ENCODE measurements at regions not wholly inside any gene's neighbourhood (a gene's known extent, or its start where the extent isn't known, plus 50 kb on each side); places are given as distances from the start of the nearest gene placed in this dataset.

GRCh38 chr21:34289856-34290255, 74.0 kb upstream of the KCNE2 start:
- Histone ChIP-seq H3K9ac (ENCODE audit: low read length in 2 of 2) (no peak overlapping the region), H3K27me3 (ENCODE audit: control insufficient read depth in 1 of 2, insufficient read depth in 2 of 2, low read length in 2 of 2) (no peaks in the 10 kb centered on the region), H3K4me3 (ENCODE audit: low read length in 2 of 2) (no peak overlapping the region), H3K27ac (ENCODE audit: low read length) (no peak overlapping the region), H3K36me3 (ENCODE audit: control insufficient read depth in 2 of 2, insufficient read depth in 2 of 2, low read length in 2 of 2) (no peaks in the 10 kb centered on the region), H3K9me3 (ENCODE audit: control insufficient read depth in 2 of 2, low read length in 2 of 2) (peaks cover 0 to 3% of the 10 kb centered on the region in 2 donors), H3K4me1 (ENCODE audit: control insufficient read depth, insufficient read depth, low read length) (no peaks in the 10 kb centered on the region)

- Histone ChIP-seq H3K27me3 (ENCODE audit: control insufficient read depth in 1 of 2, insufficient read depth in 2 of 2, low read length in 2 of 2) (no peaks in the 10 kb centered on the region), H3K4me3 (ENCODE audit: low read length in 2 of 2) (no peak overlapping the region), H3K27ac (ENCODE audit: low read length) (no peak overlapping the region), H3K9me3 (ENCODE audit: control insufficient read depth in 2 of 2, low read length in 2 of 2) (peaks cover 0 to 6% of the 10 kb centered on the region in 2 donors), H3K4me1 (ENCODE audit: control insufficient read depth, insufficient read depth, low read length) (no peaks in the 10 kb centered on the region), H3K9ac (ENCODE audit: low read length in 2 of 2) (no peak overlapping the region), H3K36me3 (ENCODE audit: control insufficient read depth in 2 of 2, insufficient read depth in 2 of 2, low read length in 2 of 2) (no peaks in the 10 kb centered on the region)
Measured at GRCh38 chr21:34296878-34297277, 66.9 kb upstream of the KCNE2 start.

GRCh38 chr21:34298534-34299167, 65.2 kb upstream of the KCNE2 start:
- no peak overlapping the region for H3K4me3 ChIP-seq (ENCODE audit: low read length in 2 of 2)
- no peak overlapping the region for H3K9ac ChIP-seq (ENCODE audit: low read length in 2 of 2)
- H3K36me3 ChIP-seq (ENCODE audit: control insufficient read depth in 2 of 2, insufficient read depth in 2 of 2, low read length in 2 of 2) = no peaks in the 10 kb centered on the region
- peaks cover 0 to 6% of the 10 kb centered on the region in 2 donors for H3K9me3 ChIP-seq (ENCODE audit: control insufficient read depth in 2 of 2, low read length in 2 of 2)
- no peak overlapping the region for H3K27ac ChIP-seq (ENCODE audit: low read length)
- H3K4me1 ChIP-seq (ENCODE audit: control insufficient read depth, insufficient read depth, low read length) = no peaks in the 10 kb centered on the region
- no peaks in the 10 kb centered on the region for H3K27me3 ChIP-seq (ENCODE audit: control insufficient read depth in 1 of 2, insufficient read depth in 2 of 2, low read length in 2 of 2)

GRCh38 chr21:34299168-34299539, 64.7 kb upstream of the KCNE2 start:
- Histone ChIP-seq H3K36me3 (ENCODE audit: control insufficient read depth in 2 of 2, insufficient read depth in 2 of 2, low read length in 2 of 2) (no peaks in the 10 kb centered on the region), H3K9ac (ENCODE audit: low read length in 2 of 2) (no peak overlapping the region), H3K27ac (ENCODE audit: low read length) (no peak overlapping the region), H3K4me1 (ENCODE audit: control insufficient read depth, insufficient read depth, low read length) (no peaks in the 10 kb centered on the region), H3K9me3 (ENCODE audit: control insufficient read depth in 2 of 2, low read length in 2 of 2) (peaks cover 0 to 5% of the 10 kb centered on the region in 2 donors), H3K27me3 (ENCODE audit: control insufficient read depth in 1 of 2, insufficient read depth in 2 of 2, low read length in 2 of 2) (no peaks in the 10 kb centered on the region), H3K4me3 (ENCODE audit: low read length in 2 of 2) (no peak overlapping the region)

GRCh38 chr21:34302521-34302920, 61.3 kb upstream of the KCNE2 start:
- H3K9me3 ChIP-seq (ENCODE audit: control insufficient read depth in 2 of 2, low read length in 2 of 2) = peaks cover 0 to 3% of the 10 kb centered on the region in 2 donors
- no peaks in the 10 kb centered on the region for H3K36me3 ChIP-seq (ENCODE audit: control insufficient read depth in 2 of 2, insufficient read depth in 2 of 2, low read length in 2 of 2)
- no peaks in the 10 kb centered on the region for H3K27me3 ChIP-seq (ENCODE audit: control insufficient read depth in 1 of 2, insufficient read depth in 2 of 2, low read length in 2 of 2)
- no peak overlapping the region for H3K9ac ChIP-seq (ENCODE audit: low read length in 2 of 2)
- no peak overlapping the region for H3K27ac ChIP-seq (ENCODE audit: low read length)
- H3K4me3 ChIP-seq (ENCODE audit: low read length in 2 of 2) = no peak overlapping the region
- no peaks in the 10 kb centered on the region for H3K4me1 ChIP-seq (ENCODE audit: control insufficient read depth, insufficient read depth, low read length)

GRCh38 chr21:34305605-34306604, 57.9 kb upstream of the KCNE2 start:
- Histone ChIP-seq H3K27me3 (ENCODE audit: control insufficient read depth in 1 of 2, insufficient read depth in 2 of 2, low read length in 2 of 2) (no peaks in the 10 kb centered on the region), H3K36me3 (ENCODE audit: control insufficient read depth in 2 of 2, insufficient read depth in 2 of 2, low read length in 2 of 2) (no peaks in the 10 kb centered on the region), H3K9me3 (ENCODE audit: control insufficient read depth in 2 of 2, low read length in 2 of 2) (no peaks in the 10 kb centered on the region), H3K4me1 (ENCODE audit: control insufficient read depth, insufficient read depth, low read length) (no peaks in the 10 kb centered on the region), H3K27ac (ENCODE audit: low read length) (no peak overlapping the region), H3K4me3 (ENCODE audit: low read length in 2 of 2) (no peak overlapping the region), H3K9ac (ENCODE audit: low read length in 2 of 2) (no peak overlapping the region)

GRCh38 chr21:34307991-34308532, 55.7 kb upstream of the KCNE2 start:
- Histone ChIP-seq H3K9ac (ENCODE audit: low read length in 2 of 2) (no peak overlapping the region), H3K27me3 (ENCODE audit: control insufficient read depth in 1 of 2, insufficient read depth in 2 of 2, low read length in 2 of 2) (no peaks in the 10 kb centered on the region), H3K4me1 (ENCODE audit: control insufficient read depth, insufficient read depth, low read length) (no peaks in the 10 kb centered on the region), H3K36me3 (ENCODE audit: control insufficient read depth in 2 of 2, insufficient read depth in 2 of 2, low read length in 2 of 2) (no peaks in the 10 kb centered on the region), H3K9me3 (ENCODE audit: control insufficient read depth in 2 of 2, low read length in 2 of 2) (no peaks in the 10 kb centered on the region), H3K4me3 (ENCODE audit: low read length in 2 of 2) (no peak overlapping the region), H3K27ac (ENCODE audit: low read length) (no peak overlapping the region)

GRCh38 chr21:34311561-34312330, 52.1 kb upstream of the KCNE2 start:
- H3K4me1 ChIP-seq (ENCODE audit: control insufficient read depth, insufficient read depth, low read length) = no peaks in the 10 kb centered on the region
- no peaks in the 10 kb centered on the region for H3K9me3 ChIP-seq (ENCODE audit: control insufficient read depth in 2 of 2, low read length in 2 of 2)
- H3K36me3 ChIP-seq (ENCODE audit: control insufficient read depth in 2 of 2, insufficient read depth in 2 of 2, low read length in 2 of 2) = no peaks in the 10 kb centered on the region
- H3K4me3 ChIP-seq (ENCODE audit: low read length in 2 of 2) = no peak overlapping the region
- H3K27me3 ChIP-seq (ENCODE audit: control insufficient read depth in 1 of 2, insufficient read depth in 2 of 2, low read length in 2 of 2) = no peaks in the 10 kb centered on the region
- H3K9ac ChIP-seq (ENCODE audit: low read length in 2 of 2) = no peak overlapping the region
- no peak overlapping the region for H3K27ac ChIP-seq (ENCODE audit: low read length)

GRCh38 chr21:34313116-34313515, 50.7 kb upstream of the KCNE2 start:
- Histone ChIP-seq H3K27me3 (ENCODE audit: control insufficient read depth in 1 of 2, insufficient read depth in 2 of 2, low read length in 2 of 2) (no peaks in the 10 kb centered on the region), H3K36me3 (ENCODE audit: control insufficient read depth in 2 of 2, insufficient read depth in 2 of 2, low read length in 2 of 2) (no peaks in the 10 kb centered on the region), H3K27ac (ENCODE audit: low read length) (no peak overlapping the region), H3K9me3 (ENCODE audit: control insufficient read depth in 2 of 2, low read length in 2 of 2) (no peaks in the 10 kb centered on the region), H3K4me1 (ENCODE audit: control insufficient read depth, insufficient read depth, low read length) (no peaks in the 10 kb centered on the region), H3K9ac (ENCODE audit: low read length in 2 of 2) (no peak overlapping the region), H3K4me3 (ENCODE audit: low read length in 2 of 2) (no peak overlapping the region)
